CD4-positive, CD25-positive, alpha-beta regulatory T cell (primary cell): ENCODE measurements at regions not wholly inside any gene's neighbourhood (a gene's known extent, or its start where the extent isn't known, plus 50 kb on each side); places are given as distances from the start of the nearest gene placed in this dataset.

ENCODE experiments used
- ATAC-seq, 2 donors: fragments of 150-1000 bp; cut with Tn5 transposase; one replicate each; pipeline ENCODE4 v1.10.0; 2021; ENCODE audit warnings: low read depth in 2 of 2, moderate number of reproducible peaks in 2 of 2, moderate library complexity in 1 of 2
- DNase-seq, 3 donors: peaks; one replicate each; pipeline versions ENCODE4 v3.0.0 to v3.0.0-alpha.2; 2012 to 2022; ENCODE audit warnings: mixed read lengths in 1 of 3
- H3K27ac ChIP-seq: one replicate; pipeline ENCODE4 v1.7.0; 2013; ENCODE audit warnings: mild to moderate bottlenecking, low read length; ENCODE audit not compliant: insufficient read depth, poor library complexity, severe bottlenecking
- H3K27me3 ChIP-seq: one replicate; pipeline ENCODE4 v1.7.0; 2013; ENCODE audit warnings: low read length; ENCODE audit not compliant: control insufficient read depth, insufficient read depth
- H3K36me3 ChIP-seq: one replicate; pipeline ENCODE4 v1.7.0; 2013; ENCODE audit warnings: mild to moderate bottlenecking, low read length, moderate library complexity; ENCODE audit not compliant: control insufficient read depth, insufficient read depth
- H3K4me1 ChIP-seq: 2 replicates; pipeline ENCODE4 v1.7.0; 2013; ENCODE audit warnings: mild to moderate bottlenecking, low read length; ENCODE audit not compliant: insufficient read depth, control insufficient read depth, poor library complexity, severe bottlenecking
- H3K4me3 ChIP-seq: one replicate; pipeline ENCODE4 v1.7.0; 2013; ENCODE audit warnings: low read depth, mild to moderate bottlenecking, low read length, moderate library complexity
- H3K9me3 ChIP-seq, 2 experiments: 1 replicate in 1 of 2; 2 replicates in 1 of 2; pipeline ENCODE4 v1.7.0; 2013; ENCODE audit warnings: low read length in 2 of 2, mild to moderate bottlenecking in 1 of 2, moderate library complexity in 1 of 2; ENCODE audit not compliant: control insufficient read depth in 2 of 2
- H3K27ac Mint-ChIP-seq, 3 donors: one replicate each; pipeline ENCODE4 v1.8.0; 2020 to 2022; ENCODE audit warnings: mild to moderate bottlenecking in 3 of 3, mixed read lengths in 3 of 3, moderate library complexity in 2 of 3
- H3K27me3 Mint-ChIP-seq: one replicate; pipeline ENCODE4 v1.8.0; 2022; ENCODE audit warnings: mild to moderate bottlenecking, mixed read lengths
- H3K36me3 Mint-ChIP-seq: one replicate; pipeline ENCODE4 v1.8.0; 2020; ENCODE audit warnings: mixed read lengths
- H3K4me1 Mint-ChIP-seq, 4 donors: one replicate each; pipeline ENCODE4 v1.8.0; 2020 to 2022; ENCODE audit warnings: mixed read lengths in 4 of 4, mild to moderate bottlenecking in 1 of 4
- H3K4me3 Mint-ChIP-seq, 4 donors: one replicate each; pipeline ENCODE4 v1.8.0; 2020 to 2022; ENCODE audit warnings: mild to moderate bottlenecking in 4 of 4, mixed read lengths in 4 of 4, moderate library complexity in 3 of 4
- H3K9me3 Mint-ChIP-seq, 7 donors: one replicate each; pipeline ENCODE4 v1.8.0; 2020 to 2022; ENCODE audit warnings: mixed read lengths in 7 of 7, mild to moderate bottlenecking in 3 of 7, moderate library complexity in 2 of 7

DNA sequence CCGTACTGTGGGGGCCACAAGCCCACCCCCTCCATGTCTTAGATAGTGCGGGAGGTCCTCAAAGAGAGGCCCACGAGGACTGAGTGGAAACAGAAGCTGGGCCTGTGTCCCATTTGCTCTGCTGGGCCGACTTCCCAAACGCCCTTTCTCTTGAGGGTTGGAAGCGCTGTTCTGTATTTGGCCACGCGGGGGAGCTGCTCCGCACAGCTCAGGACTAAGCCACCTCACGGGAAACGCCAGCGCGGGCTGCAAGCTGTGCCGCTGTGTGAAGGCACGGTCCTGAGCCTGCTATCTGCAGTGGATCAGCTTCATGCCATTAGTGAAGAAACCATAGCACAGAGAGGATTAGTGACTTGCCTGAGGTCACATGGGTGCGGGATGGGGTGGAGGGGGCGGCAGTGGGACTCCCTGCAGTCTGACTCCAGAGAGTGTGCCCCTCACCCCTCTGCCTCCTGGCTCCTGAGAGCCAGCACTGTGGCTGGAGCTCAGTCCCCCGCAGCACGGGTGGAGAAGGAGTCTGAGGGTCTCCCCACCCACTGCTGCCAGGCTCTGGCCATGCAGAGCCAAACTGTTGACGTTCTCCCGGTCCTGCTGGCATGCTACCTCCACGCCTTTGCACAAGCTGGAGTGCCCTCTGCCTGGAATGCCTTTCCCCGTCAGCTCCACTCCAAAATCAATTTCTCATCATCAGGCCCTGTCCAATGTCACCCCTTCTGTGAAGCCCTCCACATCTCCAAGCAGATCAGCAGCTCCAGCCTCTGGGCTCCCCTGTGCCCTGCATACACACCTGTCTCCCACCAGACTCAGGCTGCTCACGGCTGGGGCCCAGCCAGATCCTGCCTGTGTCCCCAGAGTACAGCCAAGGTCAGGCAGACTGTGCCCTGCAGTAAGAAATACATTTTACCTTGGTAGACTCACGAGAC is 51.5 kb upstream of the LRRC32 start:
- Mint-ChIP-seq H3K4me1 (peaks cover 0 to 10% (median 3%) of the 10 kb centered on the region in 4 donors), H3K36me3 (no peaks in the 10 kb centered on the region), H3K27me3 (peaks cover 36% of the 10 kb centered on the region), H3K4me3 (peak overlapping the region in 2 of 4 donors; percentile 32 to 49), H3K27ac (peak overlapping the region in 1 of 3 donors; percentile 76), H3K9me3 (peaks cover 0 to 2% (median 0%) of the 10 kb centered on the region in 7 donors)
- Histone ChIP-seq H3K27ac (no peak overlapping the region), H3K9me3 (no peaks in the 10 kb centered on the region), H3K4me1 (peaks cover 7% of the 10 kb centered on the region), H3K36me3 (no peaks in the 10 kb centered on the region), H3K4me3 (no peak overlapping the region), H3K27me3 (peaks cover 6% of the 10 kb centered on the region)
- DNase-seq (peak; percentile 50 to 81 (median 58)), ATAC-seq (peak; percentile 91 to 95)

DNA sequence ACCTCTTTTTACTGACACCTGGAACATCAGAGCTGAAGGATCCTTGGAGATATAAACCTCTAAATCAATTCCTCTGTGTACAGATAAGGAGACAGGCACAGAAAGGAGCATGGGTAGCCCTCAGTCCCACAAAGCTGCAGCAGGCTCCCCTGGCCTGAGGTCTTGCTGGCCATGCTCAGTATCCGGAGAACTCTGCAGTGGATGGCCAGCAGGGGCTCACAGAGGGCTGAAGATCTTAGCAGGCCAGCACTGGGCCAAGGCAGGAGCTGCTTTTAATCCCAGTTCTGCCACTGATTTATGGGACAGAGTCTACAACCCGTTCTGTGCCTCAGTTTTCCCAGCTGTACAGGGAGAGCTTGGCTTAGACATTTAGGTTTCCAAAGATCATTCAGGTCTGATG is 52.6 kb upstream of the LRRC32 start:
- ATAC-seq (no peak), DNase-seq (no peak)
- Histone ChIP-seq H3K36me3 (no peaks in the 10 kb centered on the region), H3K4me3 (no peak overlapping the region), H3K27ac (no peak overlapping the region), H3K27me3 (peaks cover 7% of the 10 kb centered on the region), H3K4me1 (peaks cover 7% of the 10 kb centered on the region), H3K9me3 (no peaks in the 10 kb centered on the region)
- Mint-ChIP-seq H3K27ac (no peak overlapping the region), H3K9me3 (peaks cover 0 to 2% (median 0%) of the 10 kb centered on the region in 7 donors), H3K4me3 (no peak overlapping the region), H3K36me3 (no peaks in the 10 kb centered on the region), H3K27me3 (peaks cover 36% of the 10 kb centered on the region), H3K4me1 (peaks cover 0 to 10% (median 3%) of the 10 kb centered on the region in 4 donors)

DNA sequence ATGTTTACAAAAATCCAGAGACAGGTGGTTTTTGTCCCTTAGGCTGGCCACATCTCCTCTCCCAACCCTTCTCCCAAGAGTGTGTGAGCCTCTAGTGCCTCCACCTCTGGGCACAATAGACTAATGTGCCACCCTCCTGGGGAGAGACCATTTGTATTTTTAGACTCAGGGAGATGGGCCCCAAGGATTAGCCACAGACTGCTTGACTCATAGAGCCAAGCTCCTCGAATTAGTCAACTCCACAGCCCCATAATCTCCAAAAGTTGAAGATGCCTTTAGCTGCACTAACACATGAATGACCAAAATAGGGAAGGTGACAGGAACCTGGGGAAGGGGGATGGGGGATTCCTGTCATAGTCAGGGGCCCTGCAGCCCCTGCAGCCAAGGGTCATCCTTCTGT is 53.0 kb upstream of the LRRC32 start:
- no peak for ATAC-seq
- no peaks in the 10 kb centered on the region for H3K36me3 Mint-ChIP-seq
- peaks cover 7% of the 10 kb centered on the region for H3K4me1 ChIP-seq
- DNase-seq, result no peak
- no peak overlapping the region for H3K4me3 Mint-ChIP-seq
- H3K9me3 Mint-ChIP-seq, result peaks cover 0 to 2% (median 0%) of the 10 kb centered on the region in 7 donors
- H3K27ac ChIP-seq, result no peak overlapping the region
- H3K9me3 ChIP-seq, result no peaks in the 10 kb centered on the region
- peaks cover 0 to 10% (median 3%) of the 10 kb centered on the region in 4 donors for H3K4me1 Mint-ChIP-seq
- no peak overlapping the region for H3K4me3 ChIP-seq
- peaks cover 36% of the 10 kb centered on the region for H3K27me3 Mint-ChIP-seq
- no peaks in the 10 kb centered on the region for H3K36me3 ChIP-seq
- H3K27me3 ChIP-seq, result peaks cover 7% of the 10 kb centered on the region
- H3K27ac Mint-ChIP-seq, result no peak overlapping the region

DNA sequence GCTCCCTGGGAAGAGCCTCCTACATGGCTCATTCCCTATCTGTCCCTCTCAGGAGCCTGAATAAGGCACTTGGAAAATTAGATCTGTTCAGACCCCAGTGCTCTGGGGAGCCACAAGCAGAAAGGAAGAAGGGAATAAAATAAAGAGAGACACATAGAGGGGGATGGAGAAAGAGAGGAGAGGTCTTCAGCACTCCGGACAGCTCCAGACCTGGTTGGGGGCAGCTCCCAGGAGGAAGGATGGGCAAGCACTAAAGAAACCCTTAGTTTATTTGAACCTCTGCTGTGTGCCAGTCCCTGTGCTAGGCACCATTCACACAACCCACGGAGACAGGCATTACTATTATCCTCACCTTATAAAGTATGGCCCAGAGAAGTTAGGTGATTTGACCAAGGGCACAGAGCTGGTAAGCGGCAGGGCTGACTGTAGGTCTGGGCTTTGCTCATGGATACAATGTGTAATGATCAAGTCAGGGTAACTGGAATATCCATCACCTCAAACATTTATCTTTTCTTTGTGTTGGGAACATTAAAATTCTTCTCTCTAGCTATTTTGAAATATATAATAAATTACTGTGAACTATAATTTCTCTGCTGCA is 53.7 kb upstream of the LRRC32 start:
- H3K27ac Mint-ChIP-seq, result no peak overlapping the region
- H3K9me3 Mint-ChIP-seq, result peaks cover 0 to 2% (median 0%) of the 10 kb centered on the region in 7 donors
- peaks cover 7% of the 10 kb centered on the region for H3K4me1 ChIP-seq
- ATAC-seq, result no peak
- H3K36me3 ChIP-seq, result no peaks in the 10 kb centered on the region
- H3K4me3 ChIP-seq, result no peak overlapping the region
- no peak overlapping the region for H3K27ac ChIP-seq
- H3K4me1 Mint-ChIP-seq, result peaks cover 0 to 10% (median 3%) of the 10 kb centered on the region in 4 donors
- H3K27me3 ChIP-seq, result peaks cover 11% of the 10 kb centered on the region
- no peaks in the 10 kb centered on the region for H3K9me3 ChIP-seq
- H3K27me3 Mint-ChIP-seq, result peaks cover 36% of the 10 kb centered on the region
- no peak for DNase-seq
- H3K36me3 Mint-ChIP-seq, result no peaks in the 10 kb centered on the region
- H3K4me3 Mint-ChIP-seq, result no peak overlapping the region

DNA sequence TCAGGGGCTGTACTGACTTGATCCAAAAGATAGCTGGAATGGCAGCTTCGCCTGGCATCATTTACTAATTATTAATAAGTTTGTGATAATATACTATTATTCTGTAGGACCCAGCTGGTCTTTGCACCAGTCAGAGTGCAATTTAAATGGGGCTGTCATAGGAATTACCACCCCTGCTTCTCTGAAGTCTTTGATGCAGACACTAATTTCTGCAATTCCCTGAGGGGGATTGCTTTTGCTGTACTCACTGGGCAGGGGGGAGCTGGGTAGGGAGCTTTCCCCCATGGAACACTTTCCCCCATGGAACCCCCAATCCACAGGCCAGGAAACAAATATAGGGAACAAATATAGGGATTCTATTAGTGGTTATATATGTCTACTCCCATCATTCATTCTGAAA is 54.9 kb upstream of the TSKU start:
- Mint-ChIP-seq H3K27ac (no peak overlapping the region), H3K27me3 (peaks cover 20% of the 10 kb centered on the region), H3K36me3 (no peaks in the 10 kb centered on the region), H3K9me3 (no peaks in the 10 kb centered on the region), H3K4me1 (no peaks in the 10 kb centered on the region), H3K4me3 (no peak overlapping the region)
- ATAC-seq (no peak), DNase-seq (no peak)
- Histone ChIP-seq H3K36me3 (no peaks in the 10 kb centered on the region), H3K9me3 (no peaks in the 10 kb centered on the region), H3K4me1 (no peaks in the 10 kb centered on the region), H3K4me3 (no peak overlapping the region), H3K27ac (no peak overlapping the region), H3K27me3 (peaks cover 8% of the 10 kb centered on the region)

DNA sequence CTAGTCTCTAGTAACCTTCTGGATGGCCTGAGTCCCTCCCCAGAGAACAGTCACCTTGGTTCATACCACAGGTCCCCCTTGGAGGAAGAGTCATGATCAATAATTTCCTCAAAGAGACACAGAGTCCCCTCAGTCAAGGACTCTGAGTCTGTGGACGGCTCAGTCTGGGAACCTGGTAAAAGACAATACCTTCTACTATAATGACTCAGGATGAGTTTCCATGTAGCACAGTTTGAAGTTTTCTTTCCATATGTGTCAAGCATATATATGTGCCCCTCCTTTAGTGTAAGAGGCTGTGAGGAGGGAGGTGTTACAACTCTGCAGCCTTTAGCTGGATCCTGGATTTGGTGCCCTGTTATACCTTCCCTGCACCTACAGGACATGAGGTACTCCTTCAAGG is 54.4 kb upstream of the TSKU start:
- no peaks in the 10 kb centered on the region for H3K9me3 ChIP-seq
- H3K27me3 ChIP-seq, result peaks cover 8% of the 10 kb centered on the region
- ATAC-seq (no peak), DNase-seq (no peak)
- H3K27ac Mint-ChIP-seq, result no peak overlapping the region
- no peaks in the 10 kb centered on the region for H3K4me1 ChIP-seq
- no peak overlapping the region for H3K4me3 Mint-ChIP-seq
- H3K27me3 Mint-ChIP-seq, result peaks cover 16% of the 10 kb centered on the region
- no peak overlapping the region for H3K4me3 ChIP-seq
- H3K27ac ChIP-seq, result no peak overlapping the region
- H3K4me1 Mint-ChIP-seq, result no peaks in the 10 kb centered on the region
- H3K36me3 Mint-ChIP-seq, result no peaks in the 10 kb centered on the region
- no peaks in the 10 kb centered on the region for H3K9me3 Mint-ChIP-seq
- no peaks in the 10 kb centered on the region for H3K36me3 ChIP-seq

DNA sequence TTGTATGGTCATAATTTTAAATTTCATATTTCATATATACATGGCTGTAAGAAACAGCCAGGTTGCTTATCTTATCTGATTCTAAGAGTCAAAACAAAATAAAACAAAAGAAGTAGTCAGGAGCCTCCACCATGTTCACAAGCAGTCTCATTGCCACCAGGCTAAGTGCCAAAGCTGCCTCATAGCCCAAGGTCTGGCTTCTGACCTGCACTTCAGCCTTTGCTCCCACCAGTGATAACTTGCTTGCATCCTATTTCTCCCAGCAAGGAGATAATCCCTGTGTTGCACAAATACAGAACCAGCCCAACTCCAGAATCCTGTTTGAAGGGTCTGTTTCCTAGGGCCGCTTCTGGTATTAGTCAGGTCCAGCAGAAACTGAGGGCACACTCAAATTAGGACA is 53.9 kb upstream of the TSKU start:
- ATAC-seq (no peak), DNase-seq (no peak)
- Mint-ChIP-seq H3K27me3 (peaks cover 13% of the 10 kb centered on the region), H3K9me3 (no peaks in the 10 kb centered on the region), H3K4me3 (no peak overlapping the region), H3K36me3 (no peaks in the 10 kb centered on the region), H3K4me1 (no peaks in the 10 kb centered on the region), H3K27ac (no peak overlapping the region)
- no peak overlapping the region for H3K4me3 ChIP-seq
- no peak overlapping the region for H3K27ac ChIP-seq
- H3K36me3 ChIP-seq, result no peaks in the 10 kb centered on the region
- H3K4me1 ChIP-seq, result no peaks in the 10 kb centered on the region
- H3K9me3 ChIP-seq, result no peaks in the 10 kb centered on the region
- peaks cover 8% of the 10 kb centered on the region for H3K27me3 ChIP-seq
